LNCAP (cell line): ENCODE measurements at regions not wholly inside any gene's neighbourhood (a gene's known extent, or its start where the extent isn't known, plus 50 kb on each side); places are given as distances from the start of the nearest gene placed in this dataset.

Source experiments
- CTCF ChIP-seq: fragments of 450-650 bp; IDR thresholded peaks from 2 replicates; pipeline ENCODE4 v1.5.1; 2017; ENCODE audit warnings: mild to moderate bottlenecking

- TF ChIP-seq CTCF: no peak
Observed at GRCh38 chr20:10987651-10988383, 314.0 kb upstream of the JAG1 start.

- no peak for TF ChIP-seq CTCF
Observed at GRCh38 chr20:10990625-10991382, 317.0 kb upstream of the JAG1 start.

- TF ChIP-seq CTCF: no peak
Observed at GRCh38 chr20:10992731-10993130, 318.9 kb upstream of the JAG1 start.

- no peak for TF ChIP-seq CTCF
Observed at GRCh38 chr20:10994991-10995700, 321.3 kb upstream of the JAG1 start.

GRCh38 chr20:10998476-10998875 is 324.7 kb upstream of the JAG1 start:
- no peak for TF ChIP-seq CTCF

DNA sequence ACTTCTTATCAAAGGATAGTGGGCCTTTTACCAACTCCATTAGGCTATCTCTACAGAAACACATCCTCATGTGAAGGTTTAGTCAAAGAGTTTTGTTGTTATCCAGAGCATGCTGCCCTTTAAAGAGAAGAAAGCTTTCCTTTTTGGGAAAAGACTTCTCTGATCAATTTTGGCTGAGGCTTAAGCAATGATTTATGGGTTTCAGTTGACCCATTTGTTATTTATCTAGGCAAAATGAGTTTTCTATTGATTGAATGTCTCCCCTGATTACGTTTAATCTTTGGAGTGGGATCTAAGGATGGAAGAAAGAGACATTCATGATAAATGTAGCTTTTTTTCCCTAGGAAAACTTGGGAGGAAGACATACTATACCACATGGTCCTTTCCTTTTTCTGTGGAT is 326.6 kb upstream of the JAG1 start:
- no peak for TF ChIP-seq CTCF

DNA sequence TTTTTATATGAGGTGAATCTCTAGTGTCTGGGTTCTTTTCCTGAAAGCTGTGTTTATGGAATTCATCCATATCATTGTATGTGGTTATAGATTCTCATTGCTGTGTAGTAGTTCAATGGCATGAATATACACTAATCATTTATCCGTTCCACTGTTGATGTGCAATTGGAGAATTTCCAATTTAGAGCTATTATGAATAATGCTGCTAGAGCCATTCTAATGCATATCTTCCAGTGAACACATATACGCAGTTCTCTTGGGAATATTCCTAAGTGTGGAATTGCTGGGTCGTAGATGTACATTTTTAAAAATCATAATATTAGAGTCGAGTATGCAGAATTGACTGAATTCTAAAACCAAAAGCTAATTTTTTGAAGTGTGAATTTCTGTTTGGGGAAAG is 327.5 kb upstream of the JAG1 start:
- TF ChIP-seq CTCF: no peak
